AG10803 (cell line): ENCODE measurements at regions not wholly inside any gene's neighbourhood (a gene's known extent, or its start where the extent isn't known, plus 50 kb on each side); places are given as distances from the start of the nearest gene placed in this dataset.

Experiments used
- DNase-seq: peaks from one replicate; pipeline ENCODE4 v3.0.0; 2010; ENCODE audit warnings: low read depth
- H3K4me3 ChIP-seq: 2 replicates; pipeline ENCODE4 v1.5.1; 2011; ENCODE audit warnings: mild to moderate bottlenecking, low read length, control low read depth
- TF ChIP-seq, protein P1 (sequence below): conservative IDR thresholded peaks from 2 replicates; pipeline ENCODE4 v1.5.1; 2011; ENCODE audit warnings: mild to moderate bottlenecking, low read length, control low read depth, inconsistent platforms

DNA sequence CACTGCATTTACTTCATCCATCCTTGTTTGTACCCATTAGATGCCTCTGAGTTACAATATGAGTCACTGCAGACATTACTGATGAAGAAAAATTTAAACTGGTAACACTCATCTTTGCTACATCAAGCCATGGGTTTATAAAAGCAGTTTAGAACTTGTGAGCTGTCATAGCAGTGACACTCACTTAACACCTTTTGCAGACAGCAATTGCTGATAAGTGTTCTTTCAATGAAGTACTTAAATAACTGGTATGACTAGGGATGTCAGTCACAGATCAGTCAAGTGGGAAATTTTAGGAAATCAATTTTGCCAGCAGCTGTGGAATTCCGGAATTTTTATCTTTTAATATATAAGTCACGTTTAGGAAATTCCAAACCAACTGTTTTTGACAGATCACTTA is 643.0 kb downstream of the TBL1XR1 start:
- no peak for DNase-seq
- no peak overlapping the region for H3K4me3 ChIP-seq
- TF ChIP-seq, protein P1, sequence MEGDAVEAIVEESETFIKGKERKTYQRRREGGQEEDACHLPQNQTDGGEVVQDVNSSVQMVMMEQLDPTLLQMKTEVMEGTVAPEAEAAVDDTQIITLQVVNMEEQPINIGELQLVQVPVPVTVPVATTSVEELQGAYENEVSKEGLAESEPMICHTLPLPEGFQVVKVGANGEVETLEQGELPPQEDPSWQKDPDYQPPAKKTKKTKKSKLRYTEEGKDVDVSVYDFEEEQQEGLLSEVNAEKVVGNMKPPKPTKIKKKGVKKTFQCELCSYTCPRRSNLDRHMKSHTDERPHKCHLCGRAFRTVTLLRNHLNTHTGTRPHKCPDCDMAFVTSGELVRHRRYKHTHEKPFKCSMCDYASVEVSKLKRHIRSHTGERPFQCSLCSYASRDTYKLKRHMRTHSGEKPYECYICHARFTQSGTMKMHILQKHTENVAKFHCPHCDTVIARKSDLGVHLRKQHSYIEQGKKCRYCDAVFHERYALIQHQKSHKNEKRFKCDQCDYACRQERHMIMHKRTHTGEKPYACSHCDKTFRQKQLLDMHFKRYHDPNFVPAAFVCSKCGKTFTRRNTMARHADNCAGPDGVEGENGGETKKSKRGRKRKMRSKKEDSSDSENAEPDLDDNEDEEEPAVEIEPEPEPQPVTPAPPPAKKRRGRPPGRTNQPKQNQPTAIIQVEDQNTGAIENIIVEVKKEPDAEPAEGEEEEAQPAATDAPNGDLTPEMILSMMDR, result no peak

DNA sequence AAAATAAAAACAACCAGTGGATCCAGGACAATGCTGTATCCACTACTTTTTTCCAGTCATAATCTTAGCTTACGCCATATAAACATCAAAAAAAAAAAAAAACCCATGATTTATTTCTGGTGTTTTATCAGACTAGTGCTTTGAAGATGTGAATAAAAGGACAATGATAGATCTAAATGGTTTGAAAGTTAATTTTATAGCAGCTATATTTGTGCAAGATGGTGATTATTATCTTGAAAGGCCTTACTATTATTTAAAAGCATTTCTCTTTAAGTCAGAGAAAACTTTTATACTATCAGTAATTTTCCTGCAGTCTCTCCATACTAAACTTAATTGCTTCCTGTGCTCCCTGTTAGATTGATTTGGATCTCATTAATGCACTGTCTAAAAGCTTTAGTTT is 670.3 kb downstream of the TBL1XR1 start:
- TF ChIP-seq, protein P1, result no peak
- no peak for DNase-seq
- no peak overlapping the region for H3K4me3 ChIP-seq

DNA sequence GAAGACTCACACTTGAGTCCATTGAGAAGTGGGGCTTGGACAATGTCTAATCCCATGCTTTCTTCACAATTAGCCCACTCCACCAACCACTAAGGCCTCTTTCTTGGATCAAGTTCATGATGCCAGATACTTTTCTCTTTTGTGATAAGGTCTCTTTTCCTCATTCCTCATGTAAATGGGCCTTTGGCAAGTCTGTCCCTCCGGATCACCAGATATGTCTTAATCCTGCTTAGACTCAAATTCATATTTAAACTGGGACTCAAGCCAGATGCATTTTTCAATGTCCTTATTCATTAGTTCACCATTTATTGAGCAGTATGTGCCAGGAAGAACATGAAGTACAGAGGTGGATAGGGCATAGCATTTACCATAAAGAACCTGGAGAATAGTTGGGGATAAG is 671.1 kb downstream of the TBL1XR1 start:
- no peak for DNase-seq
- TF ChIP-seq, protein P1, result no peak
- no peak overlapping the region for H3K4me3 ChIP-seq

DNA sequence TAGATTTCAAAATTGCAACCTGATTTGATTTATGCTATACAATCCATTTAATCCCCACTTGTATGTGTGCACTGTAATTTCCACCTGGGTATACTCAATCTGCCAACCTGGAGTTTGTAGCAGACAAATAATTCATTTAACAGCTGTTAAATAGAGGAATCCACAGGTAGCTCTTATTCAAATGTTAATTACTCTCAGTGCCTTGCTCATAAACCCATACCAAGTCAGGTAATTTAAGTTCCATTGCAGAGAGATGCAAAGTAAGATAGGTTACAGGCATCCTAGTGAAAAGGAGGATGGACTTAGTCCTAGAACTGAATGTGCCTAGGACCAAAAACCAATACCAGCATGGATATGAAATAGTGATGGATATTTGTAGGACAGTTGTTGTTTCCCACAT is 674.2 kb downstream of the TBL1XR1 start:
- DNase-seq, result no peak
- TF ChIP-seq, protein P1, result no peak
- no peak overlapping the region for H3K4me3 ChIP-seq

DNA sequence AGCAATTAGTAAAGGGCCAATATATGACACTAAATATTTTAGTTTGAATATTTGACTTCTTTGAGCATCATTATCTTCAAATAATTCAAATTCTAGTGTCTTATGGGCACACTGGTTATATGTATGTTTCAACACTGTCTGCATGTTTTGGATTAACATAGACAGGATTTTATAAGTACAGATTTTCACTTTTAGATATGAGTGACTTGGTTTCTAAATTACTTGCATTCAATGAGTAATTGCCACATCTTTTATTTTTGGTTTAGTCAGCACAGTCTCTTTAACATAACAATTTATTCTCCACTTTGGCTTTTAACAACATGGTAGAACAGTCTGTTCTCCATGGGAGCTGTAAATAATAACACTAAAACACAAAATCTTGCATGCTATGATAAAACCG is 674.8 kb downstream of the TBL1XR1 start:
- no peak overlapping the region for H3K4me3 ChIP-seq
- TF ChIP-seq, protein P1, result no peak
- no peak for DNase-seq

- DNase-seq, result peak; percentile 89
- TF ChIP-seq, protein P1, result no peak
- no peak overlapping the region for H3K4me3 ChIP-seq
These were observed 675.6 kb downstream of the TBL1XR1 start for GRCh38 chr3:176521531-176522175.

DNA sequence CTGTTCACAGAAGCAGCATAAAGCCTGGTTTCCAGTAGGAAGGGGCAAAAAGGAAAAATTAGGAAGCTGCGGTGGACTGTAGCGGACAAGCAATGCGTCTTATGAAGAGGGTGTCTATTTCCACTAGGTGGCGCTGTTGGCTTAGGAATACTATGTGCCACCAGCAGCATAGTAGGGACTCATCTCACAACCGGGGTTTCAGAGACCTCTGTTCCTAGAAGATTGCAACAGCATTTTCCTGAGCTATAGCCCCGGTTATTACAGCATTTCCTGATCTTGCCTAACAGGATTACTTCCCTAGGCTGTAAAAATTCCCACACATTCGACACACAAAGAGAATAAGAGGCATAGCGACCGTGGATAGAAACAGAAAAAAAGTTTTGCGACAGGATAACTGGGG is 683.0 kb downstream of the TBL1XR1 start:
- peak; percentile 42 for DNase-seq
- no peak overlapping the region for H3K4me3 ChIP-seq
- TF ChIP-seq, protein P1, result peak; percentile 56
